Fibroblast of lung (primary cell): ENCODE measurements at regions not wholly inside any gene's neighbourhood (a gene's known extent, or its start where the extent isn't known, plus 50 kb on each side); places are given as distances from the start of the nearest gene placed in this dataset.
A peak's percentile ranks its signal among the peaks of the same experiment; 100 is the strongest.

Experiments
- DNase-seq, 2 donors: peaks; one replicate each; pipeline versions ENCODE4 v3.0.0 to v3.0.0-alpha.2; 2010; ENCODE audit warnings: low read depth in 2 of 2
- H2AFZ ChIP-seq: 2 replicates; pipeline ENCODE4 v1.5.1; 2012; ENCODE audit warnings: low read length, control low read depth, inconsistent platforms
- H3K27ac ChIP-seq: 2 replicates; pipeline ENCODE4 v1.5.1; 2011; ENCODE audit warnings: low read length, control low read depth; ENCODE audit not compliant: insufficient read depth
- H3K27me3 ChIP-seq: 2 replicates; pipeline ENCODE4 v1.5.1; 2011; ENCODE audit warnings: mild to moderate bottlenecking, low read length; ENCODE audit not compliant: control insufficient read depth, insufficient read depth
- H3K36me3 ChIP-seq: 2 replicates; pipeline ENCODE4 v1.5.1; 2011; ENCODE audit warnings: low read length; ENCODE audit not compliant: control insufficient read depth, insufficient read depth
- H3K4me1 ChIP-seq: 2 replicates; pipeline ENCODE4 v1.5.1; 2011; ENCODE audit warnings: low read length; ENCODE audit not compliant: control insufficient read depth, insufficient read depth; ENCODE audit errors: extremely low read depth
- H3K4me2 ChIP-seq: 2 replicates; pipeline ENCODE4 v1.5.1; 2011; ENCODE audit warnings: low read length, control low read depth; ENCODE audit not compliant: insufficient read depth; ENCODE audit errors: extremely low read depth
- H3K4me3 ChIP-seq, 4 experiments: fragments of 200-600 bp in 1 of 4; sonication (generic) in 1 of 4; replicated peaks in 1 of 4; 2 replicates each; pipeline ENCODE4 v1.5.1; 2011 to 2016; ENCODE audit warnings: low read length in 4 of 4, low read depth in 3 of 4, mild to moderate bottlenecking in 3 of 4, control low read depth in 2 of 4, inconsistent platforms in 1 of 4, mixed read lengths in 1 of 4; ENCODE audit not compliant: insufficient read depth in 1 of 4; ENCODE audit errors: control extremely low read depth in 1 of 4
- H3K79me2 ChIP-seq: 2 replicates; pipeline ENCODE4 v1.5.1; 2012; ENCODE audit warnings: mild to moderate bottlenecking, low read length, inconsistent platforms; ENCODE audit not compliant: control insufficient read depth, insufficient read depth
- H3K9ac ChIP-seq: 2 replicates; pipeline ENCODE4 v1.5.1; 2011; ENCODE audit warnings: mild to moderate bottlenecking, low read length, control low read depth; ENCODE audit not compliant: insufficient read depth
- H3K9me3 ChIP-seq: 2 replicates; pipeline ENCODE4 v1.5.1; 2012; ENCODE audit warnings: low read depth, low read length; ENCODE audit not compliant: control insufficient read depth, insufficient read depth
- H4K20me1 ChIP-seq: 2 replicates; pipeline ENCODE4 v1.5.1; 2011; ENCODE audit warnings: low read length; ENCODE audit not compliant: control insufficient read depth, insufficient read depth; ENCODE audit errors: extremely low read depth
- EZH2 ChIP-seq: IDR thresholded peaks from 2 replicates; pipeline ENCODE4 v1.5.1; 2012; ENCODE audit warnings: low read length, control low read depth, mild to moderate bottlenecking; ENCODE audit errors: missing control alignments
- TF ChIP-seq, protein P1 (sequence below), 2 donors: IDR thresholded peaks in 1 of 2; conservative IDR thresholded peaks in 1 of 2; 1 replicate in 1 of 2; 2 replicates in 1 of 2; pipeline ENCODE4 v1.5.1; 2011 to 2012; ENCODE audit warnings: low read length in 2 of 2, control low read depth in 1 of 2, inconsistent platforms in 1 of 2, low read depth in 1 of 2, mild to moderate bottlenecking in 1 of 2

DNA sequence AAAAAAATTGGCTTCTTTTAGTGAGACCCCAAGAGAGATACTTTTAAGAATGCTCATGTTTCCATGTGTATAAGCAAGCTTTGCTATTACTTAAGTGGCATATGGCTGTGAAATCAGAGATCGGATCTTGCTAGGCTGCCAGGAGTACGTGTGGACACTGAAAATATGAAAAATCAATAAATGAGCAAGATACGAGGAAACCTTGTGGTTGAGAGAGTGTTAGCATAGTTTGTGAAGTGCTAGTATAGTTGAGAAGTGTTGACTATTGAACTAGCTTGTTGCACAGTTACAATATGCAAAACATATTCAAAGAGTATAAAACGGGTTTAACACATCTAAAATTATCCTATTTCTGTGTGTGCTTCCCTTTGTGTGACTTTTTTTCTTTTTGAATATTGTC lies 230.9 kb upstream of the NOVA1 start:
- H4K20me1 ChIP-seq: no peaks in the 10 kb centered on the region
- H3K4me2 ChIP-seq: no peak overlapping the region
- no peak for DNase-seq
- no peaks in the 10 kb centered on the region for H3K4me1 ChIP-seq
- H3K9me3 ChIP-seq: no peaks in the 10 kb centered on the region
- no peak overlapping the region for H2AFZ ChIP-seq
- no peak overlapping the region for H3K27ac ChIP-seq
- H3K79me2 ChIP-seq: no peaks in the 10 kb centered on the region
- no peak overlapping the region for H3K9ac ChIP-seq
- H3K4me3 ChIP-seq: no peak overlapping the region
- TF ChIP-seq, protein P1, sequence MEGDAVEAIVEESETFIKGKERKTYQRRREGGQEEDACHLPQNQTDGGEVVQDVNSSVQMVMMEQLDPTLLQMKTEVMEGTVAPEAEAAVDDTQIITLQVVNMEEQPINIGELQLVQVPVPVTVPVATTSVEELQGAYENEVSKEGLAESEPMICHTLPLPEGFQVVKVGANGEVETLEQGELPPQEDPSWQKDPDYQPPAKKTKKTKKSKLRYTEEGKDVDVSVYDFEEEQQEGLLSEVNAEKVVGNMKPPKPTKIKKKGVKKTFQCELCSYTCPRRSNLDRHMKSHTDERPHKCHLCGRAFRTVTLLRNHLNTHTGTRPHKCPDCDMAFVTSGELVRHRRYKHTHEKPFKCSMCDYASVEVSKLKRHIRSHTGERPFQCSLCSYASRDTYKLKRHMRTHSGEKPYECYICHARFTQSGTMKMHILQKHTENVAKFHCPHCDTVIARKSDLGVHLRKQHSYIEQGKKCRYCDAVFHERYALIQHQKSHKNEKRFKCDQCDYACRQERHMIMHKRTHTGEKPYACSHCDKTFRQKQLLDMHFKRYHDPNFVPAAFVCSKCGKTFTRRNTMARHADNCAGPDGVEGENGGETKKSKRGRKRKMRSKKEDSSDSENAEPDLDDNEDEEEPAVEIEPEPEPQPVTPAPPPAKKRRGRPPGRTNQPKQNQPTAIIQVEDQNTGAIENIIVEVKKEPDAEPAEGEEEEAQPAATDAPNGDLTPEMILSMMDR (conservative IDR thresholded peaks at IDR 0.05 in 1 of 2, IDR thresholded peaks at IDR 0.05 in 1 of 2; ENCODE audit: low read depth in 1 of 2, low read length in 2 of 2): no peak
- no peak for TF ChIP-seq EZH2
- no peaks in the 10 kb centered on the region for H3K27me3 ChIP-seq
- no peaks in the 10 kb centered on the region for H3K36me3 ChIP-seq

DNA sequence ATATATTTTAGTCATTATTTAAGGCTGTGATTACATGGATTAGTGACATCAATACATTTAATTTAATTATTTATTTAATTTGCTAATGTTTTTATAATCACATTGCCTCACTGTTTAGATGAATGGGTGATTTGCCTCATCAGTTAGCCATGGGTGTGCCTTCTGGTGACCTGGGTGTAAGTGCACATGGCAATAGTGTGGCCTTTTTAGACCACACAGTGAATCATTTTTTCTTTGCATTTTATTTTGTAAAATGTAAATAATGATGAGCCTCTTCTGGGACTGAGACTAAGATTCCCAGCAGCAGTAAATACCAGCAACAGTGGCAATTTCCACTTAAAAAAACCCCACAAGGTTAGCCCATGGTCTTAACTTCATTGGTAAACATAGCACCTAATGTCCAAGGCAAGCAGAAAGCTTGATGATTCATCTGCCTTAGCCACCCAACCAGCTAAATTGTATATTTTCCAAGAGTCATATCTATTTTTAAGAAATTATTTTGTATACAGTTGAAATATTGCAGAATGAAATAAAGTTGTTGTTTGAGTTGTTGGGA lies 235.9 kb upstream of the NOVA1 start:
- Histone ChIP-seq H3K4me3 (no peak overlapping the region), H3K27ac (no peak overlapping the region), H3K4me1 (no peaks in the 10 kb centered on the region), H3K36me3 (no peaks in the 10 kb centered on the region), H3K79me2 (no peaks in the 10 kb centered on the region), H3K4me2 (no peak overlapping the region), H3K9me3 (no peaks in the 10 kb centered on the region), H2AFZ (no peak overlapping the region), H3K27me3 (no peaks in the 10 kb centered on the region), H4K20me1 (no peaks in the 10 kb centered on the region), H3K9ac (no peak overlapping the region)
- peak in 1 of 2 donors; percentile 22 for DNase-seq
- TF ChIP-seq, protein P1 (conservative IDR thresholded peaks at IDR 0.05 in 1 of 2, IDR thresholded peaks at IDR 0.05 in 1 of 2; ENCODE audit: low read depth in 1 of 2, low read length in 2 of 2): no peak
- no peak for TF ChIP-seq EZH2

DNA sequence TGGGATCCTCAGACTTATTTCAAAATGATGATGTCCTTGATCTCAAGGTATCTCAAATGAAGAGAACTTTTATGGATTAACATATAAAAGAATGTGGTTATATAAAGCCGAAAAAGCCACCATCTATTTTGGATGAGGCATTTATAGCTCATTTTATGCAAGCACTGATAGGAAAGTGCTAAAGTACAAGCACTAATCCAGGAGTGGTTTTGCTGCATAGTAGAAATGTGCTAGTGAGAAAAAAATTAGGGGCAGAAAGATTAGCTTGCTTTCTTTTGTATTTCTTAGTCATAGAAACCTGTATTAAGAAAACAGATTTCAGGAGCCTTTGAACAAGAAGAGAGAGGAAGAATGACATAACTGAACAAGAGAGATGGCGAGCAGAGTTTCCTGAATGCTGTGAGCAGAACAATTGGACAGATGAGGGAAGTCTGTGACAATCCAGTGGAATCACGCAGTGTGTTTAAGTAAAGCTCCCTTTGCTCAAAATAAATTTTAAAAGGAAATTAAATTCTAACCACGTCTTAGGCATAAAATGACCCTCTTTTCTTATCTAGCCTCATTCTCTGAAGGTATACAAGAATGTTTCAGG lies 238.2 kb upstream of the NOVA1 start:
- Histone ChIP-seq H3K4me3 (no peak overlapping the region), H3K27ac (no peak overlapping the region), H3K36me3 (no peaks in the 10 kb centered on the region), H3K4me2 (no peak overlapping the region), H3K27me3 (no peaks in the 10 kb centered on the region), H3K4me1 (no peaks in the 10 kb centered on the region), H4K20me1 (no peaks in the 10 kb centered on the region), H3K79me2 (no peaks in the 10 kb centered on the region), H3K9ac (no peak overlapping the region), H2AFZ (no peak overlapping the region), H3K9me3 (no peaks in the 10 kb centered on the region)
- DNase-seq: no peak
- no peak for TF ChIP-seq EZH2
- TF ChIP-seq, protein P1 (conservative IDR thresholded peaks at IDR 0.05 in 1 of 2, IDR thresholded peaks at IDR 0.05 in 1 of 2; ENCODE audit: low read depth in 1 of 2, low read length in 2 of 2): no peak
